ENCODE measurements at regions not wholly inside any gene's neighbourhood (a gene's known extent, or its start where the extent isn't known, plus 50 kb on each side); places are given as distances from the start of the nearest gene placed in this dataset.

DNA sequence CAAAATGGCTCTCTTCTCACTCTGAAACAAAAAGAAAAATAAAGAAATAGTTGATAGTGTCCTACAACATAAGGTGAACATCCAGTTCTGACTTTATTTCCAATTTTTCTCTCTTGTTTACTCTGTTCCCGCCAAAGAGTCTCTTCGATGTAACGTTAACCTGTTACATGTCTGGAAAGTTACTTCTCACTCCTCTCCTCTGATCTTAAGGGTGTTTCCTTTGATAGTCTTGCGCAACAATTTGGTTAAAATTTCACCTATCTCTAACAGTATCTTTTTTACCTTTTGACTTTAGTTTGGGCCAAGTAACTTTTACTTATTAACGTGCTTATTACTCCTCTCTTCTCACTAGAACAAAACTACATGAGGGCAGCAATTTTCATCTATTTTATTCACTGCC, 1450.2 kb downstream of the BRINP3 start:
- Histone ChIP-seq H3K4me1 (ENCODE audit: control insufficient read depth in 5 of 5, insufficient read depth in 5 of 5, low read length in 5 of 5) (no peaks in the 10 kb centered on the region), H3K27me3 (ENCODE audit: control insufficient read depth in 3 of 3, insufficient read depth in 3 of 3, low read length in 2 of 3) (no peaks in the 10 kb centered on the region), H3K9ac (ENCODE audit: insufficient read depth in 1 of 2, low read length in 2 of 2) (no peak overlapping the region), H3K9me3 (ENCODE audit: control insufficient read depth in 4 of 4, insufficient read depth in 3 of 4, low read length in 3 of 4) (no peaks in the 10 kb centered on the region), H3K27ac (ENCODE audit: low read depth in 1 of 2, low read length in 1 of 2) (no peak overlapping the region), H3K4me3 (no peak overlapping the region), H3K36me3 (ENCODE audit: control insufficient read depth in 4 of 4, insufficient read depth in 4 of 4, low read length in 4 of 4) (no peaks in the 10 kb centered on the region)
- ATAC-seq (ENCODE audit: insufficient read depth, low FRiP score) = no peak
- 67 to 79% methylated on average over 5 of the region's 5 CpGs for WGBS, 2 donors
- TF ChIP-seq, protein P1, sequence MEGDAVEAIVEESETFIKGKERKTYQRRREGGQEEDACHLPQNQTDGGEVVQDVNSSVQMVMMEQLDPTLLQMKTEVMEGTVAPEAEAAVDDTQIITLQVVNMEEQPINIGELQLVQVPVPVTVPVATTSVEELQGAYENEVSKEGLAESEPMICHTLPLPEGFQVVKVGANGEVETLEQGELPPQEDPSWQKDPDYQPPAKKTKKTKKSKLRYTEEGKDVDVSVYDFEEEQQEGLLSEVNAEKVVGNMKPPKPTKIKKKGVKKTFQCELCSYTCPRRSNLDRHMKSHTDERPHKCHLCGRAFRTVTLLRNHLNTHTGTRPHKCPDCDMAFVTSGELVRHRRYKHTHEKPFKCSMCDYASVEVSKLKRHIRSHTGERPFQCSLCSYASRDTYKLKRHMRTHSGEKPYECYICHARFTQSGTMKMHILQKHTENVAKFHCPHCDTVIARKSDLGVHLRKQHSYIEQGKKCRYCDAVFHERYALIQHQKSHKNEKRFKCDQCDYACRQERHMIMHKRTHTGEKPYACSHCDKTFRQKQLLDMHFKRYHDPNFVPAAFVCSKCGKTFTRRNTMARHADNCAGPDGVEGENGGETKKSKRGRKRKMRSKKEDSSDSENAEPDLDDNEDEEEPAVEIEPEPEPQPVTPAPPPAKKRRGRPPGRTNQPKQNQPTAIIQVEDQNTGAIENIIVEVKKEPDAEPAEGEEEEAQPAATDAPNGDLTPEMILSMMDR (IDR thresholded peaks at IDR 0.05; ENCODE audit: control extremely low read depth, extremely low read depth) = no peak
- DNase-seq = no peak

DNA sequence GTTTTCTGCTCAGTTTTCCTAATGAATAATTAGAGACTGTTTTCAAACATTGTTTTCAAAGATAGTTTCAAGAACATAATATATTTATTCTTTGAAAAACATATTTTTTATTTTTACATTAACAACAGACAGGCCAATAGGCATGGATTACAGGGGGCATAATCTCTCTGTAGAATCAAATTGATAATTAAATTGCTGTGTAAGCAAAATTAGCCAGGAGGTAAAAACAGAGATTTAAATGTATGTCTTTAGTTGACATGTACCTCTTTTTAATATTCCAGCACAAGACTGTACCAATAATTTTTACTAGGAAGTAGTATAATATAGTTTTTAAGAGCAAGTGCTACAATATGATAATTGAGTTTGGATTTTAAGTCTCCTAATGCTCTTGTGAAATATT, 1444.5 kb downstream of the BRINP3 start:
- H3K4me3 ChIP-seq = no peak overlapping the region
- H3K36me3 ChIP-seq (ENCODE audit: control insufficient read depth in 4 of 4, insufficient read depth in 4 of 4, low read length in 4 of 4) = no peaks in the 10 kb centered on the region
- TF ChIP-seq, protein P1 (IDR thresholded peaks at IDR 0.05; ENCODE audit: control extremely low read depth, extremely low read depth) = no peak
- DNase-seq = no peak
- H3K4me1 ChIP-seq (ENCODE audit: control insufficient read depth in 5 of 5, insufficient read depth in 5 of 5, low read length in 5 of 5) = no peaks in the 10 kb centered on the region
- H3K27ac ChIP-seq (ENCODE audit: low read depth in 1 of 2, low read length in 1 of 2) = no peak overlapping the region
- no peaks in the 10 kb centered on the region for H3K27me3 ChIP-seq (ENCODE audit: control insufficient read depth in 3 of 3, insufficient read depth in 3 of 3, low read length in 2 of 3)
- ATAC-seq (ENCODE audit: insufficient read depth, low FRiP score) = no peak
- H3K9ac ChIP-seq (ENCODE audit: insufficient read depth in 1 of 2, low read length in 2 of 2) = no peak overlapping the region
- H3K9me3 ChIP-seq (ENCODE audit: control insufficient read depth in 4 of 4, insufficient read depth in 3 of 4, low read length in 3 of 4) = no peaks in the 10 kb centered on the region

DNA sequence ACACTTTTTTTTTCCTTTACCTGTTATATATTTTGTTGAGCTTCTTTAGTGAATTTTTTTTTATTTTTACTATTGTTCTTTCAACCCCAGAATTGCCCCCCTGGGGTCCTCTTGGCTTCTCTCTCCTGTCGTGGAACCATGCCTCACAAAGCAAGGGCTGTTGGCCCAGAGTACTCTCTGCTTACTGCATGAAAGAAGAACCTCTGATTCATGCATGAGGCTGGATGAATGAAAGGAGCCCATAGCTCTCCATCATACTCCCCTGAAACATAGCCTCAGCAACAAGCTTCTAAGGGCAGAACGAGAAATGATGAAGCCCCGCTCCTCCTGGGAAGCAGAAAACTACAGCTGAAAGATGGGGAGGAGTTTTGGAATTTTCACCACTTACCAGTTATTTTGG, 1441.0 kb downstream of the BRINP3 start:
- H3K27me3 ChIP-seq (ENCODE audit: control insufficient read depth in 3 of 3, insufficient read depth in 3 of 3, low read length in 2 of 3) = no peaks in the 10 kb centered on the region
- no peak overlapping the region for H3K27ac ChIP-seq (ENCODE audit: low read depth in 1 of 2, low read length in 1 of 2)
- 82 to 88% methylated on average over 3 of the region's 3 CpGs for WGBS, 2 donors
- no peak for ATAC-seq (ENCODE audit: insufficient read depth, low FRiP score)
- TF ChIP-seq, protein P1 (IDR thresholded peaks at IDR 0.05; ENCODE audit: control extremely low read depth, extremely low read depth) = no peak
- H3K9ac ChIP-seq (ENCODE audit: insufficient read depth in 1 of 2, low read length in 2 of 2) = no peak overlapping the region
- no peak for DNase-seq
- H3K9me3 ChIP-seq (ENCODE audit: control insufficient read depth in 4 of 4, insufficient read depth in 3 of 4, low read length in 3 of 4) = no peaks in the 10 kb centered on the region
- H3K4me1 ChIP-seq (ENCODE audit: control insufficient read depth in 5 of 5, insufficient read depth in 5 of 5, low read length in 5 of 5) = peaks cover 0 to 3% (median 0%) of the 10 kb centered on the region in 5 donors
- H3K4me3 ChIP-seq = no peak overlapping the region
- no peaks in the 10 kb centered on the region for H3K36me3 ChIP-seq (ENCODE audit: control insufficient read depth in 4 of 4, insufficient read depth in 4 of 4, low read length in 4 of 4)

DNA sequence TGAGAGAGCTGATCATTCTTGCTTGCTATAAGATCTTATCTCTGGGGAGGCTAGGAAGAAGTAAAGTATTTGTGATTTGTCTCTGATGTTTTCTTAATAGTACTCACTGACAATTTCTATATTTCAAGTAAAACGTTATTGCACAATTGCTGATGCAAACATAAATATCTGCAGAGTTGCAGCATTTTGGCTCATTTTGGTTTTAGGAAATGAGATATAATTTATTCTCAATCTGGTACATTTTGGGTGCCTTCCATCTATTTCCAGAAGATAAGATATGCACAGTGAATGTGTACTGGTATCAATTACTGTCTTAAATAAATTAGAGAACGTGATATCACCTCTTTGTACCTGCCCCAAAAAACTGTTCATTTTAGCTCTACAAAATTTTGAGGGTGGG, 1431.5 kb downstream of the BRINP3 start:
- DNase-seq = peak in 2 of 3 donors; percentile 58 to 77
- Histone ChIP-seq H3K27ac (ENCODE audit: low read depth in 1 of 2, low read length in 1 of 2) (no peak overlapping the region), H3K27me3 (ENCODE audit: control insufficient read depth in 3 of 3, insufficient read depth in 3 of 3, low read length in 2 of 3) (no peaks in the 10 kb centered on the region), H3K9ac (ENCODE audit: insufficient read depth in 1 of 2, low read length in 2 of 2) (no peak overlapping the region), H3K4me3 (no peak overlapping the region), H3K9me3 (ENCODE audit: control insufficient read depth in 4 of 4, insufficient read depth in 3 of 4, low read length in 3 of 4) (no peaks in the 10 kb centered on the region), H3K36me3 (ENCODE audit: control insufficient read depth in 4 of 4, insufficient read depth in 4 of 4, low read length in 4 of 4) (no peaks in the 10 kb centered on the region), H3K4me1 (ENCODE audit: control insufficient read depth in 5 of 5, insufficient read depth in 5 of 5, low read length in 5 of 5) (no peaks in the 10 kb centered on the region)
- ATAC-seq (ENCODE audit: insufficient read depth, low FRiP score) = no peak
- TF ChIP-seq, protein P1 (IDR thresholded peaks at IDR 0.05; ENCODE audit: control extremely low read depth, extremely low read depth) = no peak
- WGBS, 2 donors = 57 to 58% methylated on average over 2 of the region's 2 CpGs
